ENCODE measurements at regions not wholly inside any gene's neighbourhood (a gene's known extent, or its start where the extent isn't known, plus 50 kb on each side); places are given as distances from the start of the nearest gene placed in this dataset.
"Not testable (repeated sequence)": the region's sequence is repeated elsewhere in the genome, so short reads cannot be mapped to it uniquely, and the experiment has no call there.

- no peak for DNase-seq
Measured at GRCh38 chr13:87736849-87737385, 65.7 kb downstream of the SLITRK5 start.

- DNase-seq = no peak
Measured at GRCh38 chr13:87754097-87754496, 82.9 kb downstream of the SLITRK5 start.

GRCh38 chr13:87769445-87769844 lies 98.3 kb downstream of the SLITRK5 start:
- DNase-seq = no peak

GRCh38 chr13:87777387-87777786 lies 106.2 kb downstream of the SLITRK5 start:
- no peak for DNase-seq

- DNase-seq = no peak
Measured at GRCh38 chr13:87778128-87778527, 107.0 kb downstream of the SLITRK5 start.

- no peak for DNase-seq
Measured at GRCh38 chr13:87779426-87779825, 108.3 kb downstream of the SLITRK5 start.

GRCh38 chr13:87783366-87783765 lies 112.2 kb downstream of the SLITRK5 start:
- no peak for DNase-seq

GRCh38 chr13:87788363-87788762 lies 117.2 kb downstream of the SLITRK5 start:
- no peak for DNase-seq

GRCh38 chr13:87792878-87793277 lies 121.7 kb downstream of the SLITRK5 start:
- no peak for DNase-seq

- DNase-seq = no peak
Measured at GRCh38 chr13:87798536-87798935, 127.4 kb downstream of the SLITRK5 start.

- DNase-seq = no peak
Measured at GRCh38 chr13:87810391-87810801, 139.2 kb downstream of the SLITRK5 start.

GRCh38 chr13:87810920-87811344 lies 139.8 kb downstream of the SLITRK5 start:
- DNase-seq = no peak

GRCh38 chr13:87814403-87814802 lies 143.2 kb downstream of the SLITRK5 start:
- no peak for DNase-seq

GRCh38 chr13:87820241-87820640 lies 149.1 kb downstream of the SLITRK5 start:
- DNase-seq = no peak

GRCh38 chr13:87821512-87821911 lies 150.3 kb downstream of the SLITRK5 start:
- DNase-seq = no peak

GRCh38 chr13:87826301-87826700 lies 155.1 kb downstream of the SLITRK5 start:
- not testable (repeated sequence) for DNase-seq

GRCh38 chr13:87827479-87827878 lies 156.3 kb downstream of the SLITRK5 start:
- DNase-seq = no peak

- DNase-seq = no peak
Measured at GRCh38 chr13:87837522-87837921, 166.4 kb downstream of the SLITRK5 start.

- no peak for DNase-seq
Measured at GRCh38 chr13:87837946-87838345, 166.8 kb downstream of the SLITRK5 start.

- no peak for DNase-seq
Measured at GRCh38 chr13:87851410-87851809, 180.2 kb downstream of the SLITRK5 start.

GRCh38 chr13:87855553-87855952 lies 184.4 kb downstream of the SLITRK5 start:
- DNase-seq = no peak

- no peak for DNase-seq
Measured at GRCh38 chr13:87859261-87859660, 188.1 kb downstream of the SLITRK5 start.

- no peak for DNase-seq
Measured at GRCh38 chr13:87867426-87867825, 196.3 kb downstream of the SLITRK5 start.

- no peak for DNase-seq
Measured at GRCh38 chr13:87868731-87869130, 197.6 kb downstream of the SLITRK5 start.

GRCh38 chr13:87872813-87873212 lies 201.6 kb downstream of the SLITRK5 start:
- no peak for DNase-seq

GRCh38 chr13:87877477-87877876 lies 206.3 kb downstream of the SLITRK5 start:
- DNase-seq = no peak
